Stomach (tissue), 8 donors: ENCODE measurements at regions not wholly inside any gene's neighbourhood (a gene's known extent, or its start where the extent isn't known, plus 50 kb on each side); places are given as distances from the start of the nearest gene placed in this dataset.

Experiments used
- DNase-seq, 2 donors: peaks; one replicate each; pipeline versions ENCODE4 v3.0.0 to v3.0.0-alpha.2; 2013 to 2019
- H3K27ac ChIP-seq, 5 donors: fragments of 200-600 bp in 4 of 5; sonication (generic) in 4 of 5; one replicate each; pipeline ENCODE4 v1.5.1; 2013 to 2019; ENCODE audit warnings: mild to moderate bottlenecking in 1 of 5, moderate library complexity in 1 of 5
- H3K27me3 ChIP-seq, 3 donors: fragments of 200-600 bp; sonication (generic); one replicate each; pipeline ENCODE4 v1.5.1; 2017 to 2019; ENCODE audit warnings: mixed run types in 1 of 3
- H3K36me3 ChIP-seq, 4 donors: fragments of 200-600 bp; sonication (generic); 1 replicate in 3 of 4; 2 replicates in 1 of 4; pipeline ENCODE4 v1.5.1; 2016 to 2019
- H3K4me1 ChIP-seq, 4 donors: fragments of 200-600 bp; sonication (generic); one replicate each; pipeline ENCODE4 v1.5.1; 2016 to 2019
- H3K4me3 ChIP-seq, 4 donors: fragments of 200-600 bp; sonication (generic) in 3 of 4; one replicate each; pipeline ENCODE4 v1.5.1; 2016 to 2019; ENCODE audit warnings: mild to moderate bottlenecking in 1 of 4
- H3K9me3 ChIP-seq, 4 donors: fragments of 200-600 bp; sonication (generic); one replicate each; pipeline ENCODE4 v1.5.1; 2016 to 2019
- EP300 ChIP-seq: sonication (generic); formaldehyde crosslinking; IDR thresholded peaks from one replicate; pipeline ENCODE4 v1.6.1; 2017; ENCODE audit warnings: antibody characterized with exemption
- POLR2A ChIP-seq, 4 donors: fragments of 450-650 bp; IDR thresholded peaks; one replicate each; pipeline ENCODE4 v1.6.1; 2016; ENCODE audit warnings: antibody characterized with exemption in 4 of 4, control low read depth in 2 of 4, mild to moderate bottlenecking in 1 of 4, moderate library complexity in 1 of 4
- POLR2AphosphoS5 ChIP-seq, 3 donors: sonication (generic); formaldehyde crosslinking; IDR thresholded peaks; one replicate each; pipeline ENCODE4 v1.6.1; 2016; ENCODE audit warnings: antibody characterized with exemption in 3 of 3
- WGBS, 5 donors: extraction: QIAGEN DNeasy Blood & Tissue Kit in 3 of 5; methylation state at CpG; one replicate each; pipeline versions ENCODE4 v1.1.5 to v1.1.7; 2013 to 2018; 5-methylcytosine and 5-hydroxymethylcytosine counted together
- intact Hi-C: fragments of 100-400 bp; cut with DNase I; formaldehyde crosslinking; loops from one replicate; pipeline ENCODE4 v1.15.1; 2023; ENCODE audit warnings: low total_unique reads
- TF ChIP-seq, protein P1 (sequence below), 7 experiments: fragments of 450-650 bp in 4 of 7; fragments of 200-600 bp in 3 of 7; sonication (generic) in 3 of 7; IDR thresholded peaks; one replicate each; pipeline ENCODE4 v1.5.1; 2016 to 2019; ENCODE audit warnings: antibody characterized with exemption in 7 of 7, control low read depth in 2 of 7, mild to moderate bottlenecking in 1 of 7
- donor health status: healthy with polysubstance abuse.
- donor health status: Bipolar disorder and iron deficiency.
- donor health status: healthy.

DNA sequence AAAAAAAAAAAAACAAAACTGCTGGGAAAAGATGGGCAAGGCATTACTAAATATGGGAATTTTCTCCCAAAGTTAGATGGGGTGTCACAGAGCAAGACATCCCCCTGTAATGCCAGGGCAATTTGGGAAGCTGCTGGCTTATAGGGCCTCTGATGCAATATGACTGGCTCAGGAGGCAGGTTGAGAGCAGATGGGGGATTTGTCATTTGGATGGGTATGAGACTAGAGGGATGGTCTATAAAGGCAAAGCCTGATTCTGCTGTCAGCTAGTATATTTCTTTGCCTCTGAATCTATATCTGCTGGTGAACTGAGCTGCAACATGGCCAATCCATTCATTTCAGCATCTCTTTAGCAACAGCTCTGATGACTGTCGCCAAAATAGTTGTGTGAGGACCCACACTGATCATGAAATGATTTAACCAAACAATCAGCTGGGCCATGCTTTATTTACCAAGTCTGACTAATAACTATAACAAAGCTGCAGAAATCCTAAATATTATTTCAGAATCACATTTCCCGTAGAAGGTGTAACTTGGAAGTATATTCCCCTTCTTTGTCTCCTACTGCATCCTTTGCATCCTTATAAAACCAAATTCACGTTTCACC is 455.1 kb upstream of the ZNF608 start:
- no peak overlapping the region for H3K4me3 ChIP-seq
- no peak for DNase-seq
- H3K27me3 ChIP-seq: no peaks in the 10 kb centered on the region
- no peaks in the 10 kb centered on the region for H3K9me3 ChIP-seq
- intact Hi-C loops: no loop called here
- TF ChIP-seq POLR2AphosphoS5 (IDR thresholded peaks at IDR 0.05) (no peak), POLR2A (IDR thresholded peaks at IDR 0.05) (no peak), EP300 (no peak)
- TF ChIP-seq, protein P1, sequence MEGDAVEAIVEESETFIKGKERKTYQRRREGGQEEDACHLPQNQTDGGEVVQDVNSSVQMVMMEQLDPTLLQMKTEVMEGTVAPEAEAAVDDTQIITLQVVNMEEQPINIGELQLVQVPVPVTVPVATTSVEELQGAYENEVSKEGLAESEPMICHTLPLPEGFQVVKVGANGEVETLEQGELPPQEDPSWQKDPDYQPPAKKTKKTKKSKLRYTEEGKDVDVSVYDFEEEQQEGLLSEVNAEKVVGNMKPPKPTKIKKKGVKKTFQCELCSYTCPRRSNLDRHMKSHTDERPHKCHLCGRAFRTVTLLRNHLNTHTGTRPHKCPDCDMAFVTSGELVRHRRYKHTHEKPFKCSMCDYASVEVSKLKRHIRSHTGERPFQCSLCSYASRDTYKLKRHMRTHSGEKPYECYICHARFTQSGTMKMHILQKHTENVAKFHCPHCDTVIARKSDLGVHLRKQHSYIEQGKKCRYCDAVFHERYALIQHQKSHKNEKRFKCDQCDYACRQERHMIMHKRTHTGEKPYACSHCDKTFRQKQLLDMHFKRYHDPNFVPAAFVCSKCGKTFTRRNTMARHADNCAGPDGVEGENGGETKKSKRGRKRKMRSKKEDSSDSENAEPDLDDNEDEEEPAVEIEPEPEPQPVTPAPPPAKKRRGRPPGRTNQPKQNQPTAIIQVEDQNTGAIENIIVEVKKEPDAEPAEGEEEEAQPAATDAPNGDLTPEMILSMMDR (IDR thresholded peaks at IDR 0.05): no peak
- 85 to 95% (median 92%) methylated on average over 3 of the region's 3 CpGs for WGBS, 5 donors
- no peaks in the 10 kb centered on the region for H3K36me3 ChIP-seq
- no peak overlapping the region for H3K27ac ChIP-seq
- H3K4me1 ChIP-seq: peaks cover 4 to 34% (median 15%) of the 10 kb centered on the region in 4 donors

GRCh38 chr5:125202353-125202752 is 455.9 kb upstream of the ZNF608 start:
- no peak overlapping the region for H3K4me3 ChIP-seq
- H3K36me3 ChIP-seq: no peaks in the 10 kb centered on the region
- 81 to 95% (median 94%) methylated on average over 1 of the region's 1 CpG for WGBS, 5 donors
- no peaks in the 10 kb centered on the region for H3K9me3 ChIP-seq
- no peaks in the 10 kb centered on the region for H3K27me3 ChIP-seq
- peaks cover 0 to 26% (median 11%) of the 10 kb centered on the region in 4 donors for H3K4me1 ChIP-seq
- TF ChIP-seq EP300: no peak
- TF ChIP-seq POLR2AphosphoS5 (IDR thresholded peaks at IDR 0.05): no peak
- TF ChIP-seq POLR2A (IDR thresholded peaks at IDR 0.05): no peak
- TF ChIP-seq, protein P1 (IDR thresholded peaks at IDR 0.05): no peak
- intact Hi-C loops: no loop called here
- H3K27ac ChIP-seq: no peak overlapping the region
- DNase-seq: no peak

- Histone ChIP-seq H3K27ac (no peak overlapping the region), H3K27me3 (no peaks in the 10 kb centered on the region), H3K4me3 (no peak overlapping the region), H3K4me1 (peaks cover 0 to 20% (median 10%) of the 10 kb centered on the region in 4 donors), H3K9me3 (no peaks in the 10 kb centered on the region), H3K36me3 (no peaks in the 10 kb centered on the region)
- WGBS, 5 donors: 80 to 89% (median 87%) methylated on average over 2 of the region's 2 CpGs
- TF ChIP-seq POLR2AphosphoS5 (IDR thresholded peaks at IDR 0.05): no peak
- TF ChIP-seq, protein P1 (IDR thresholded peaks at IDR 0.05): no peak
- no peak for TF ChIP-seq EP300
- no peak for TF ChIP-seq POLR2A (IDR thresholded peaks at IDR 0.05)
- DNase-seq: no peak
- intact Hi-C loops: no loop called here
Observed at GRCh38 chr5:125202871-125203438, 456.5 kb upstream of the ZNF608 start.

DNA sequence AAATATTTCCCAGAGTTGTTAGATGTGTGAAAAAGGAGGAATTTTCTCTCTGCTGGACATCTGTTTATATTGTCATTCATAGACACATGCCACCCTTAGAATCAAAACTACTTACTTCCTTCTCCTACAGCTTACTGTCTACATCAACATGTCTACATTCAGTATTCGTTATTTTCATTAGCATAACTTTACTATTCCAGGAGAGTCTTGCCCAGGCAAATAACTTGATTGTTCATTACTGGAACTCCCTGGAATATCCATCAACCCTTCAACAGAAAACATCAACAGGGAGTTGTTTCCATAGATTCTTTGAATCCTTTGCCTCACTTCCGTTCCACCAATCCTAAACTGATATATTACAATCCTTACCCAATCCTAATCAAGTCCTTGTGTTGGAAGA is 457.5 kb upstream of the ZNF608 start:
- DNase-seq: no peak
- peaks cover 0 to 11% (median 5%) of the 10 kb centered on the region in 4 donors for H3K4me1 ChIP-seq
- 46 to 95% (median 95%) methylated on average over 2 of the region's 2 CpGs for WGBS, 5 donors
- H3K9me3 ChIP-seq: no peaks in the 10 kb centered on the region
- H3K27me3 ChIP-seq: no peaks in the 10 kb centered on the region
- intact Hi-C loops: no loop called here
- no peak for TF ChIP-seq EP300
- TF ChIP-seq POLR2A (IDR thresholded peaks at IDR 0.05): no peak
- H3K4me3 ChIP-seq: no peak overlapping the region
- H3K36me3 ChIP-seq: no peaks in the 10 kb centered on the region
- no peak overlapping the region for H3K27ac ChIP-seq

- intact Hi-C loops: no loop called here
- 70 to 86% (median 80%) methylated on average over 6 of the region's 6 CpGs for WGBS, 5 donors
Observed at GRCh38 chr5:125205601-125206225, 459.3 kb upstream of the ZNF608 start.

More at GRCh38 chr5:125205601-125206225, 459.3 kb upstream of the ZNF608 start:
- no peak overlapping the region for H3K4me3 ChIP-seq
- H3K27ac ChIP-seq: no peak overlapping the region
- no peaks in the 10 kb centered on the region for H3K36me3 ChIP-seq
- TF ChIP-seq, protein P1 (IDR thresholded peaks at IDR 0.05): no peak
- no peak for TF ChIP-seq EP300
- TF ChIP-seq POLR2AphosphoS5 (IDR thresholded peaks at IDR 0.05): no peak
- TF ChIP-seq POLR2A (IDR thresholded peaks at IDR 0.05): no peak
- H3K4me1 ChIP-seq: peaks cover 0 to 2% (median under 1%) of the 10 kb centered on the region in 4 donors
- H3K9me3 ChIP-seq: no peaks in the 10 kb centered on the region
- DNase-seq: no peak
- H3K27me3 ChIP-seq: no peaks in the 10 kb centered on the region
